HEK293T (cell line): ENCODE measurements at regions not wholly inside any gene's neighbourhood (a gene's known extent, or its start where the extent isn't known, plus 50 kb on each side); places are given as distances from the start of the nearest gene placed in this dataset.

Source experiments
- BHLHE40 ChIP-seq: fragments of 450-650 bp; IDR thresholded peaks from 2 replicates; pipeline ENCODE4 v1.6.1; 2016; ENCODE audit warnings: mild to moderate bottlenecking, moderate library complexity, borderline replicate concordance
- ELF4 ChIP-seq: fragments of 450-650 bp; IDR thresholded peaks from 2 replicates; pipeline ENCODE4 v1.6.1; 2017; ENCODE audit warnings: antibody characterized with exemption
- FOXA1 ChIP-seq: fragments of 450-650 bp; IDR thresholded peaks from 2 replicates; pipeline ENCODE4 v1.6.1; 2016; ENCODE audit warnings: mild to moderate bottlenecking
- FOXK2 ChIP-seq: fragments of 450-650 bp; IDR thresholded peaks from 2 replicates; pipeline ENCODE4 v1.6.1; 2016; ENCODE audit warnings: mild to moderate bottlenecking
- FOXM1 ChIP-seq: fragments of 450-650 bp; IDR thresholded peaks from 2 replicates; pipeline ENCODE4 v1.6.1; 2017; ENCODE audit warnings: mild to moderate bottlenecking, borderline replicate concordance

GRCh38 chr7:130932088-130932487 lies 198.1 kb upstream of the KLF14 start:
- TF ChIP-seq BHLHE40 (no peak), FOXA1 (no peak), FOXK2 (no peak), ELF4 (no peak), FOXM1 (no peak)
